ENCODE measurements at regions not wholly inside any gene's neighbourhood (a gene's known extent, or its start where the extent isn't known, plus 50 kb on each side); places are given as distances from the start of the nearest gene placed in this dataset.

DNA sequence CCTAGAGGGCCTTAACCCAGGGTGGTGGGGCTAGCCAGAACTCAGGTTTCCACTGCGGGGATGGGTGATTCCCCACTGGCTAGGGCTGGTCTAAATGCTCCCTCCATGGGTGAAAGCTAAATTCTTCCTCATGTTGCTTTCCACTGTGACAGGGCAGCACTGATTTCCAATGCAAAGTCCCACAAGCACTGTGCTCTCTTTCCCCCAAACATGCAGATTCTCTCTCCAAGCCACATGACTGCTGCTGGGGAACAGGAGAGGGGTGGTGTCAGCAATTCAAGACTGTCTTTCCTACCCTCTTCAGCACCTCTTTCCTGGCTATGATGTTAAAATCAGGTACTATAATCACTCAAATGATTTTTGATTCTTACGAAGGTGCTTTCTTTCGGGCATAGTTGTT, 215.5 kb downstream of the RWDD3 start:
- H3K9me1 ChIP-seq (replicated peaks; ENCODE audit: control insufficient read depth, extremely low read depth, insufficient read depth, low read length), result no peaks in the 10 kb centered on the region
- H3K4me1 ChIP-seq (ENCODE audit: control insufficient read depth, extremely low read depth, insufficient read depth, low read length), result no peaks in the 10 kb centered on the region
- ChIA-PET CTCF (no interaction called here), POLR2A (no interaction called here)
- no peaks in the 10 kb centered on the region for H3K9me3 ChIP-seq (replicated peaks; ENCODE audit: control insufficient read depth, insufficient read depth, low read length)
- no TSS peak for BruUV-seq (replicated peaks)
- no peaks in the 10 kb centered on the region for H3K79me2 ChIP-seq (ENCODE audit: control insufficient read depth, insufficient read depth, low read length)
- no peak overlapping the region for H2AFZ ChIP-seq (ENCODE audit: low read depth, low read length)
- no peaks in the 10 kb centered on the region for H4K20me1 ChIP-seq (replicated peaks; ENCODE audit: control insufficient read depth, extremely low read depth, insufficient read depth, low read length)
- no peak overlapping the region for H3K4me3 ChIP-seq (replicated peaks in 1 of 3; ENCODE audit: insufficient read depth in 1 of 3, low read depth in 1 of 3, low read length in 3 of 3)
- H3K36me3 ChIP-seq (ENCODE audit: control insufficient read depth in 2 of 2, extremely low read depth in 1 of 2, insufficient read depth in 2 of 2, low read length in 2 of 2), result no peaks in the 10 kb centered on the region
- no peaks in the 10 kb centered on the region for H3K27me3 ChIP-seq (ENCODE audit: control insufficient read depth in 2 of 2, insufficient read depth in 2 of 2, low read length in 2 of 2)
- intact Hi-C loops (cut with micrococcal nuclease), result no loop called here
- H3K9ac ChIP-seq (replicated peaks; ENCODE audit: extremely low read depth, insufficient read depth, low read length), result no peak overlapping the region
- no peak overlapping the region for H3K27ac ChIP-seq (ENCODE audit: insufficient read depth, low read depth, low read length)
- DNase-seq (ENCODE audit: low read depth, low spot score), result no peak
- dilution Hi-C loops (cut with MboI; ENCODE audit: extremely low pct_ligation_motif_present, low sequenced_read_pairs), result no loop called here
- H3K4me2 ChIP-seq (ENCODE audit: insufficient read depth, low read length), result no peak overlapping the region
- no peak for FAIRE-seq
- no peak for TF ChIP-seq GATA2 (IDR thresholded peaks at IDR 0.05; ENCODE audit: insufficient read depth, insufficient read length, low read depth, low read length)

DNA sequence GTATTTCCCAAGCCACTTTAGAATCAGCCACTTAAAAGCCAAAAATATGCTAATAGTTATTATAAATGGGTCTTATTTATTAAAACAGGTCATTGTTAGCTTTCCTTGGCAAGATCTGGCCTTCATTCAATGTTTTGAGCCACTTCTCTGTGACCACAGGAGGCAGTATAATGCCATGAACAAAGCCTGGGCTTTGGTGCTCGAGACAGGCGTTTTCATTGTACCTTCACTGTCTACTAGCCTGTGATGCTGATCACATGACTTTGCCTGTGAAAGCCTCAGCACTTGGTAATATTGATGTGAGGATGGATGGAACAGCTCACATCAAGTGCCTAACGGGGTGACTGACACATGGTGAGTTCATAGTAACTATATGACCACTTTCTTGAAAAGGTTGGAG, 217.0 kb downstream of the RWDD3 start:
- Histone ChIP-seq H3K4me3 (replicated peaks in 1 of 3; ENCODE audit: insufficient read depth in 1 of 3, low read depth in 1 of 3, low read length in 3 of 3) (no peak overlapping the region), H3K4me1 (ENCODE audit: control insufficient read depth, extremely low read depth, insufficient read depth, low read length) (no peaks in the 10 kb centered on the region), H3K36me3 (ENCODE audit: control insufficient read depth in 2 of 2, extremely low read depth in 1 of 2, insufficient read depth in 2 of 2, low read length in 2 of 2) (no peaks in the 10 kb centered on the region), H3K4me2 (ENCODE audit: insufficient read depth, low read length) (no peak overlapping the region), H4K20me1 (replicated peaks; ENCODE audit: control insufficient read depth, extremely low read depth, insufficient read depth, low read length) (no peaks in the 10 kb centered on the region), H3K27ac (ENCODE audit: insufficient read depth, low read depth, low read length) (no peak overlapping the region), H3K9ac (replicated peaks; ENCODE audit: extremely low read depth, insufficient read depth, low read length) (no peak overlapping the region), H3K79me2 (ENCODE audit: control insufficient read depth, insufficient read depth, low read length) (no peaks in the 10 kb centered on the region), H2AFZ (ENCODE audit: low read depth, low read length) (no peak overlapping the region), H3K27me3 (ENCODE audit: control insufficient read depth in 2 of 2, insufficient read depth in 2 of 2, low read length in 2 of 2) (no peaks in the 10 kb centered on the region), H3K9me3 (replicated peaks; ENCODE audit: control insufficient read depth, insufficient read depth, low read length) (no peaks in the 10 kb centered on the region), H3K9me1 (replicated peaks; ENCODE audit: control insufficient read depth, extremely low read depth, insufficient read depth, low read length) (no peaks in the 10 kb centered on the region)
- POLR2A ChIA-PET, result no interaction called here
- TF ChIP-seq GATA2 (IDR thresholded peaks at IDR 0.05; ENCODE audit: insufficient read depth, insufficient read length, low read depth, low read length), result no peak
- TF ChIP-seq POLR2AphosphoS5 (IDR thresholded peaks at IDR 0.05; ENCODE audit: insufficient read depth, low read depth, low read length), result no peak
- TF ChIP-seq, protein P1, sequence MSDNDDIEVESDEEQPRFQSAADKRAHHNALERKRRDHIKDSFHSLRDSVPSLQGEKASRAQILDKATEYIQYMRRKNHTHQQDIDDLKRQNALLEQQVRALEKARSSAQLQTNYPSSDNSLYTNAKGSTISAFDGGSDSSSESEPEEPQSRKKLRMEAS (IDR thresholded peaks at IDR 0.05; ENCODE audit: insufficient read depth, insufficient read length), result no peak
- no peak for TF ChIP-seq JUN (IDR thresholded peaks at IDR 0.05; ENCODE audit: borderline replicate concordance, insufficient read depth, insufficient read length, low read depth)
- TF ChIP-seq POLR2A (IDR thresholded peaks at IDR 0.05; ENCODE audit: low read depth, low read length), result no peak
- TF ChIP-seq, protein P2, sequence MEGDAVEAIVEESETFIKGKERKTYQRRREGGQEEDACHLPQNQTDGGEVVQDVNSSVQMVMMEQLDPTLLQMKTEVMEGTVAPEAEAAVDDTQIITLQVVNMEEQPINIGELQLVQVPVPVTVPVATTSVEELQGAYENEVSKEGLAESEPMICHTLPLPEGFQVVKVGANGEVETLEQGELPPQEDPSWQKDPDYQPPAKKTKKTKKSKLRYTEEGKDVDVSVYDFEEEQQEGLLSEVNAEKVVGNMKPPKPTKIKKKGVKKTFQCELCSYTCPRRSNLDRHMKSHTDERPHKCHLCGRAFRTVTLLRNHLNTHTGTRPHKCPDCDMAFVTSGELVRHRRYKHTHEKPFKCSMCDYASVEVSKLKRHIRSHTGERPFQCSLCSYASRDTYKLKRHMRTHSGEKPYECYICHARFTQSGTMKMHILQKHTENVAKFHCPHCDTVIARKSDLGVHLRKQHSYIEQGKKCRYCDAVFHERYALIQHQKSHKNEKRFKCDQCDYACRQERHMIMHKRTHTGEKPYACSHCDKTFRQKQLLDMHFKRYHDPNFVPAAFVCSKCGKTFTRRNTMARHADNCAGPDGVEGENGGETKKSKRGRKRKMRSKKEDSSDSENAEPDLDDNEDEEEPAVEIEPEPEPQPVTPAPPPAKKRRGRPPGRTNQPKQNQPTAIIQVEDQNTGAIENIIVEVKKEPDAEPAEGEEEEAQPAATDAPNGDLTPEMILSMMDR (IDR thresholded peaks at IDR 0.05; ENCODE audit: extremely low read depth in 1 of 2, insufficient read depth in 1 of 2, low read depth in 1 of 2, low read length in 2 of 2), result no peak
- TF ChIP-seq FOS (IDR thresholded peaks at IDR 0.05; ENCODE audit: borderline replicate concordance, insufficient read depth, low read length), result no peak
- no peak for TF ChIP-seq MYC (IDR thresholded peaks at IDR 0.05; ENCODE audit: low read depth, low read length)
- no peak for TF ChIP-seq EZH2 (IDR thresholded peaks at IDR 0.05; ENCODE audit: borderline replicate concordance, low read depth, low read length, severe bottlenecking)
- DNase-seq (ENCODE audit: low read depth, low spot score), result no peak
- FAIRE-seq, result no peak
- CTCF ChIA-PET, result no interaction called here
- BruUV-seq (replicated peaks), result no TSS peak
- dilution Hi-C loops (cut with MboI; ENCODE audit: extremely low pct_ligation_motif_present, low sequenced_read_pairs) (no loop called here), intact Hi-C loops (cut with micrococcal nuclease) (no loop called here)

Measured in endothelial cell of umbilical vein (primary cell).